Liver (tissue), 8 donors: ENCODE measurements at regions not wholly inside any gene's neighbourhood (a gene's known extent, or its start where the extent isn't known, plus 50 kb on each side); places are given as distances from the start of the nearest gene placed in this dataset.

Experiments
- DNase-seq: peaks from one replicate; pipeline ENCODE4 v3.0.0-alpha.2; 2017; ENCODE audit warnings: low spot score
- H3K27ac ChIP-seq, 2 donors: one replicate each; pipeline ENCODE4 v1.7.0; 2013; ENCODE audit warnings: inconsistent platforms in 2 of 2, low read length in 2 of 2, control low read depth in 1 of 2, low read depth in 1 of 2, mild to moderate bottlenecking in 1 of 2
- H3K27me3 ChIP-seq, 4 donors: one replicate each; pipeline versions ENCODE4 v1.6.1 to v1.7.0; 2013; ENCODE audit warnings: low read length in 3 of 4, inconsistent platforms in 1 of 4, mild to moderate bottlenecking in 1 of 4, moderate library complexity in 1 of 4; ENCODE audit not compliant: control insufficient read depth in 4 of 4, insufficient read depth in 4 of 4
- H3K36me3 ChIP-seq, 4 donors: one replicate each; pipeline versions ENCODE4 v1.6.1 to v1.7.0; 2013; ENCODE audit warnings: low read length in 3 of 4, mild to moderate bottlenecking in 3 of 4, low read depth in 1 of 4, moderate library complexity in 1 of 4; ENCODE audit not compliant: control insufficient read depth in 4 of 4, insufficient read depth in 3 of 4
- H3K4me1 ChIP-seq, 4 donors: one replicate each; pipeline versions ENCODE4 v1.6.1 to v1.7.0; 2013; ENCODE audit warnings: low read length in 3 of 4, mild to moderate bottlenecking in 3 of 4, moderate library complexity in 1 of 4; ENCODE audit not compliant: control insufficient read depth in 4 of 4, insufficient read depth in 4 of 4
- H3K4me3 ChIP-seq, 3 donors: one replicate each; pipeline versions ENCODE4 v1.6.1 to v1.7.0; 2013; ENCODE audit warnings: low read length in 3 of 3, control low read depth in 1 of 3, low read depth in 1 of 3, mild to moderate bottlenecking in 1 of 3
- H3K9ac ChIP-seq, 2 donors: one replicate each; pipeline ENCODE4 v1.7.0; 2013; ENCODE audit warnings: low read length in 2 of 2, mild to moderate bottlenecking in 2 of 2, moderate library complexity in 2 of 2, control low read depth in 1 of 2, low read depth in 1 of 2
- H3K9me3 ChIP-seq, 4 donors: one replicate each; pipeline versions ENCODE4 v1.6.1 to v1.7.0; 2013; ENCODE audit warnings: low read length in 3 of 4; ENCODE audit not compliant: control insufficient read depth in 4 of 4
- EGR1 ChIP-seq, 2 donors: IDR thresholded peaks; 2 replicates each; pipeline ENCODE4 v1.6.1; 2016 to 2018; ENCODE audit warnings: antibody characterized with exemption in 2 of 2, low read depth in 2 of 2
- FOXA2 ChIP-seq: IDR thresholded peaks from 2 replicates; pipeline ENCODE4 v1.6.1; 2016; ENCODE audit warnings: antibody characterized with exemption
- GABPA ChIP-seq, 2 donors: IDR thresholded peaks in 1 of 2; conservative IDR thresholded peaks in 1 of 2; 2 replicates each; pipeline ENCODE4 v1.6.1; 2016; ENCODE audit warnings: antibody characterized with exemption in 2 of 2, mild to moderate bottlenecking in 1 of 2, moderate library complexity in 1 of 2
- HNF4A ChIP-seq, 2 donors: conservative IDR thresholded peaks; 2 replicates each; pipeline ENCODE4 v1.6.1; 2016; ENCODE audit warnings: antibody characterized with exemption in 2 of 2, mild to moderate bottlenecking in 2 of 2
- HNF4G ChIP-seq: IDR thresholded peaks from 2 replicates; pipeline ENCODE4 v1.6.1; 2016; ENCODE audit warnings: antibody characterized with exemption
- JUND ChIP-seq, 2 donors: IDR thresholded peaks; 2 replicates each; pipeline ENCODE4 v1.6.1; 2016; ENCODE audit warnings: antibody characterized with exemption in 2 of 2
- NR2F2 ChIP-seq: IDR thresholded peaks from 2 replicates; pipeline ENCODE4 v1.6.1; 2016; ENCODE audit warnings: antibody characterized with exemption
- RXRA ChIP-seq, 2 donors: IDR thresholded peaks; 2 replicates each; pipeline ENCODE4 v1.6.1; 2017 to 2018; ENCODE audit warnings: antibody characterized with exemption in 2 of 2, mild to moderate bottlenecking in 1 of 2
- SP1 ChIP-seq: IDR thresholded peaks from 2 replicates; pipeline ENCODE4 v1.6.1; 2018; ENCODE audit warnings: antibody characterized with exemption, mild to moderate bottlenecking
- TAF1 ChIP-seq: conservative IDR thresholded peaks from 2 replicates; pipeline ENCODE4 v1.6.1; 2016; ENCODE audit warnings: antibody characterized with exemption, mild to moderate bottlenecking
- YY1 ChIP-seq: IDR thresholded peaks from 2 replicates; pipeline ENCODE4 v1.6.1; 2016; ENCODE audit warnings: antibody characterized with exemption, mild to moderate bottlenecking
- WGBS: extraction: QIAGEN DNeasy Blood & Tissue Kit; methylation state at CpG from one replicate; pipeline ENCODE4 v1.1.7; 2013; 5-methylcytosine and 5-hydroxymethylcytosine counted together
- TF ChIP-seq, protein P1 (sequence below): IDR thresholded peaks from 2 replicates; pipeline ENCODE4 v1.6.1; 2016; ENCODE audit warnings: antibody characterized with exemption
- TF ChIP-seq, protein P2 (sequence below): IDR thresholded peaks from 2 replicates; pipeline ENCODE4 v1.6.1; 2016; ENCODE audit warnings: antibody characterized with exemption, mild to moderate bottlenecking
- TF ChIP-seq, protein P3 (sequence below): IDR thresholded peaks from 2 replicates; pipeline ENCODE4 v1.6.1; 2016; ENCODE audit warnings: antibody characterized with exemption
- TF ChIP-seq, protein P4 (sequence below): fragments of 150-350 bp; IDR thresholded peaks from 2 replicates; pipeline ENCODE4 v1.5.1; 2017; ENCODE audit warnings: improper control_type of control experiment, low read depth, low read length; ENCODE audit not compliant: missing input control
- donor health status: healthy.
- donor health status: healthy.
- donor health status: healthy.
- donor health status: healthy.
- donor health status: healthy.

DNA sequence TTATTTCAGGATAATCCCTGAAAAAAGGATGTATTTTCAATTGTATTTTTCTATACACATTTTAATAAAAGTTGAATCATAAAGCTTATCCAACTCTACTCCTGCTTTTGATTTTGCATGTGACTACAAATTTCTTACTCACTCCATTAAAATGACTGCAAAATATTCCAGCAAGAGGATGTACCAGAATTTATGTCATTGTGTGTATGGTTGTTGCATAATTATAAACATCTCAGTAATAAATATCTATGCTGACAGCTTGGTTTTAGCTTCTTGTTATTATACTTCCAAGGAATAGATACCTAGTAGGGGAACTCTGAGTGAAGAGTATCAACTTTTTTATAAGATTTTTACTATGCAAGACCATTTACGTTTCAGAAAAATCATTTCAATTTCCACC is 463.2 kb upstream of the RUNX1 start:
- no peak for DNase-seq
- H3K4me1 ChIP-seq = no peaks in the 10 kb centered on the region
- H3K9me3 ChIP-seq = no peaks in the 10 kb centered on the region
- TF ChIP-seq EGR1 (IDR thresholded peaks at IDR 0.05; ENCODE audit: low read depth in 2 of 2) (no peak), NR2F2 (no peak), FOXA2 (no peak), TAF1 (no peak), YY1 (no peak), JUND (IDR thresholded peaks at IDR 0.05) (no peak), HNF4A (conservative IDR thresholded peaks at IDR 0.05) (no peak), RXRA (IDR thresholded peaks at IDR 0.05) (no peak), SP1 (no peak)
- TF ChIP-seq, protein P1, sequence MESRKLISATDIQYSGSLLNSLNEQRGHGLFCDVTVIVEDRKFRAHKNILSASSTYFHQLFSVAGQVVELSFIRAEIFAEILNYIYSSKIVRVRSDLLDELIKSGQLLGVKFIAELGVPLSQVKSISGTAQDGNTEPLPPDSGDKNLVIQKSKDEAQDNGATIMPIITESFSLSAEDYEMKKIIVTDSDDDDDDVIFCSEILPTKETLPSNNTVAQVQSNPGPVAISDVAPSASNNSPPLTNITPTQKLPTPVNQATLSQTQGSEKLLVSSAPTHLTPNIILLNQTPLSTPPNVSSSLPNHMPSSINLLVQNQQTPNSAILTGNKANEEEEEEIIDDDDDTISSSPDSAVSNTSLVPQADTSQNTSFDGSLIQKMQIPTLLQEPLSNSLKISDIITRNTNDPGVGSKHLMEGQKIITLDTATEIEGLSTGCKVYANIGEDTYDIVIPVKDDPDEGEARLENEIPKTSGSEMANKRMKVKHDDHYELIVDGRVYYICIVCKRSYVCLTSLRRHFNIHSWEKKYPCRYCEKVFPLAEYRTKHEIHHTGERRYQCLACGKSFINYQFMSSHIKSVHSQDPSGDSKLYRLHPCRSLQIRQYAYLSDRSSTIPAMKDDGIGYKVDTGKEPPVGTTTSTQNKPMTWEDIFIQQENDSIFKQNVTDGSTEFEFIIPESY = no peak
- H3K36me3 ChIP-seq = no peaks in the 10 kb centered on the region
- 92% methylated on average over 1 of the region's 1 CpG for WGBS
- peaks cover 0 to 7% (median 0%) of the 10 kb centered on the region in 4 donors for H3K27me3 ChIP-seq
- no peak overlapping the region for H3K27ac ChIP-seq
- no peak overlapping the region for H3K9ac ChIP-seq
- H3K4me3 ChIP-seq = no peak overlapping the region

DNA sequence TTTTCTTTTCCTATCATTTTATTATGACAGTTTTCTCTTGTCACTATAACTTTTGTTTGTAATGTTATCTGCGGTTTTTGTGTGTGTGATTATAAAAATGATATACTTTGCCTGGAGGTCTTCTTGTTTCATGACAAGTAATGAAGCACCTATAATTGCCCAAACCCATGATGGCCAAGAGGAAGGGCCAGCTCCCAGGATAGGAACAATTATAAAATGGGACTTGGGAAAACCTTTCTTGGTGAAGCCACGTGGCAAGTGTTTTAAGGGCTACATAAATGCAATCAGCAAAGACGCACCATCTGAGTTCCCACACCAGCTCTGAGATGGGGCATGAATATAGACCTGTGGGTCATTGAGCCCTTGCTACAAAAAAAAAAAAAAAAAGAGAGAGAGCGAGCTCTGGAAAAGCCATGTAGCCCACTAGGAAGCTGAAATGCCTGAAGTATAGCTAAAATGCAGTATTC is 462.6 kb upstream of the RUNX1 start:
- Histone ChIP-seq H3K27ac (no peak overlapping the region), H3K4me3 (no peak overlapping the region), H3K27me3 (peaks cover 0 to 7% (median 0%) of the 10 kb centered on the region in 4 donors), H3K36me3 (no peaks in the 10 kb centered on the region), H3K9me3 (no peaks in the 10 kb centered on the region), H3K4me1 (no peaks in the 10 kb centered on the region), H3K9ac (no peak overlapping the region)
- DNase-seq = no peak
- 82% methylated on average over 4 of the region's 4 CpGs for WGBS
- TF ChIP-seq HNF4A (conservative IDR thresholded peaks at IDR 0.05) (no peak), GABPA (IDR thresholded peaks at IDR 0.05 in 1 of 2, conservative IDR thresholded peaks at IDR 0.05 in 1 of 2) (no peak), YY1 (no peak), HNF4G (no peak), SP1 (no peak)
- TF ChIP-seq, protein P2, sequence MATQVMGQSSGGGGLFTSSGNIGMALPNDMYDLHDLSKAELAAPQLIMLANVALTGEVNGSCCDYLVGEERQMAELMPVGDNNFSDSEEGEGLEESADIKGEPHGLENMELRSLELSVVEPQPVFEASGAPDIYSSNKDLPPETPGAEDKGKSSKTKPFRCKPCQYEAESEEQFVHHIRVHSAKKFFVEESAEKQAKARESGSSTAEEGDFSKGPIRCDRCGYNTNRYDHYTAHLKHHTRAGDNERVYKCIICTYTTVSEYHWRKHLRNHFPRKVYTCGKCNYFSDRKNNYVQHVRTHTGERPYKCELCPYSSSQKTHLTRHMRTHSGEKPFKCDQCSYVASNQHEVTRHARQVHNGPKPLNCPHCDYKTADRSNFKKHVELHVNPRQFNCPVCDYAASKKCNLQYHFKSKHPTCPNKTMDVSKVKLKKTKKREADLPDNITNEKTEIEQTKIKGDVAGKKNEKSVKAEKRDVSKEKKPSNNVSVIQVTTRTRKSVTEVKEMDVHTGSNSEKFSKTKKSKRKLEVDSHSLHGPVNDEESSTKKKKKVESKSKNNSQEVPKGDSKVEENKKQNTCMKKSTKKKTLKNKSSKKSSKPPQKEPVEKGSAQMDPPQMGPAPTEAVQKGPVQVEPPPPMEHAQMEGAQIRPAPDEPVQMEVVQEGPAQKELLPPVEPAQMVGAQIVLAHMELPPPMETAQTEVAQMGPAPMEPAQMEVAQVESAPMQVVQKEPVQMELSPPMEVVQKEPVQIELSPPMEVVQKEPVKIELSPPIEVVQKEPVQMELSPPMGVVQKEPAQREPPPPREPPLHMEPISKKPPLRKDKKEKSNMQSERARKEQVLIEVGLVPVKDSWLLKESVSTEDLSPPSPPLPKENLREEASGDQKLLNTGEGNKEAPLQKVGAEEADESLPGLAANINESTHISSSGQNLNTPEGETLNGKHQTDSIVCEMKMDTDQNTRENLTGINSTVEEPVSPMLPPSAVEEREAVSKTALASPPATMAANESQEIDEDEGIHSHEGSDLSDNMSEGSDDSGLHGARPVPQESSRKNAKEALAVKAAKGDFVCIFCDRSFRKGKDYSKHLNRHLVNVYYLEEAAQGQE = no peak
- TF ChIP-seq, protein P3, sequence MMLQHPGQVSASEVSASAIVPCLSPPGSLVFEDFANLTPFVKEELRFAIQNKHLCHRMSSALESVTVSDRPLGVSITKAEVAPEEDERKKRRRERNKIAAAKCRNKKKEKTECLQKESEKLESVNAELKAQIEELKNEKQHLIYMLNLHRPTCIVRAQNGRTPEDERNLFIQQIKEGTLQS = no peak
- TF ChIP-seq, protein P4, sequence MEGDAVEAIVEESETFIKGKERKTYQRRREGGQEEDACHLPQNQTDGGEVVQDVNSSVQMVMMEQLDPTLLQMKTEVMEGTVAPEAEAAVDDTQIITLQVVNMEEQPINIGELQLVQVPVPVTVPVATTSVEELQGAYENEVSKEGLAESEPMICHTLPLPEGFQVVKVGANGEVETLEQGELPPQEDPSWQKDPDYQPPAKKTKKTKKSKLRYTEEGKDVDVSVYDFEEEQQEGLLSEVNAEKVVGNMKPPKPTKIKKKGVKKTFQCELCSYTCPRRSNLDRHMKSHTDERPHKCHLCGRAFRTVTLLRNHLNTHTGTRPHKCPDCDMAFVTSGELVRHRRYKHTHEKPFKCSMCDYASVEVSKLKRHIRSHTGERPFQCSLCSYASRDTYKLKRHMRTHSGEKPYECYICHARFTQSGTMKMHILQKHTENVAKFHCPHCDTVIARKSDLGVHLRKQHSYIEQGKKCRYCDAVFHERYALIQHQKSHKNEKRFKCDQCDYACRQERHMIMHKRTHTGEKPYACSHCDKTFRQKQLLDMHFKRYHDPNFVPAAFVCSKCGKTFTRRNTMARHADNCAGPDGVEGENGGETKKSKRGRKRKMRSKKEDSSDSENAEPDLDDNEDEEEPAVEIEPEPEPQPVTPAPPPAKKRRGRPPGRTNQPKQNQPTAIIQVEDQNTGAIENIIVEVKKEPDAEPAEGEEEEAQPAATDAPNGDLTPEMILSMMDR = no peak
